ENCODE measurements at regions not wholly inside any gene's neighbourhood (a gene's known extent, or its start where the extent isn't known, plus 50 kb on each side); places are given as distances from the start of the nearest gene placed in this dataset.

- H3K9me3 ChIP-seq (ENCODE audit: control insufficient read depth in 4 of 4, low read length in 3 of 4): no peaks in the 10 kb centered on the region
- no peaks in the 10 kb centered on the region for H3K36me3 ChIP-seq (ENCODE audit: control insufficient read depth in 4 of 4, insufficient read depth in 3 of 4, low read depth in 1 of 4, low read length in 3 of 4)
- TF ChIP-seq EGR1 (IDR thresholded peaks at IDR 0.05; ENCODE audit: low read depth in 2 of 2) (no peak), SP1 (IDR thresholded peaks at IDR 0.05) (no peak), RXRA (IDR thresholded peaks at IDR 0.05) (no peak), RAD21 (IDR thresholded peaks at IDR 0.05) (no peak), HNF4G (IDR thresholded peaks at IDR 0.05) (no peak), TAF1 (conservative IDR thresholded peaks at IDR 0.05) (no peak), NR2F2 (IDR thresholded peaks at IDR 0.05) (no peak), FOXA1 (IDR thresholded peaks at IDR 0.05) (no peak), GABPA (IDR thresholded peaks at IDR 0.05 in 1 of 2, conservative IDR thresholded peaks at IDR 0.05 in 1 of 2) (no peak), REST (IDR thresholded peaks at IDR 0.05) (no peak), ATF3 (IDR thresholded peaks at IDR 0.05) (no peak), ZBTB33 (IDR thresholded peaks at IDR 0.05) (no peak)
- TF ChIP-seq, protein P1, sequence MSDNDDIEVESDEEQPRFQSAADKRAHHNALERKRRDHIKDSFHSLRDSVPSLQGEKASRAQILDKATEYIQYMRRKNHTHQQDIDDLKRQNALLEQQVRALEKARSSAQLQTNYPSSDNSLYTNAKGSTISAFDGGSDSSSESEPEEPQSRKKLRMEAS (IDR thresholded peaks at IDR 0.05): no peak
- no peak for DNase-seq (ENCODE audit: low spot score)
- WGBS: 47% methylated on average over 1 of the region's 1 CpG
- no peak overlapping the region for H3K4me3 ChIP-seq (ENCODE audit: low read depth in 1 of 3, low read length in 3 of 3)
- H3K27ac ChIP-seq (ENCODE audit: low read depth in 1 of 2, low read length in 2 of 2): no peak overlapping the region
- peaks cover 0 to 3% (median 0%) of the 10 kb centered on the region in 4 donors for H3K27me3 ChIP-seq (ENCODE audit: control insufficient read depth in 4 of 4, insufficient read depth in 4 of 4, low read length in 3 of 4)
- H3K4me1 ChIP-seq (ENCODE audit: control insufficient read depth in 4 of 4, insufficient read depth in 4 of 4, low read length in 3 of 4): no peaks in the 10 kb centered on the region
- no peak overlapping the region for H3K9ac ChIP-seq (ENCODE audit: low read depth in 1 of 2, low read length in 2 of 2)
These were observed 835.5 kb downstream of the PDHA2 start for GRCh38 chr4:96675416-96675815.

DNA sequence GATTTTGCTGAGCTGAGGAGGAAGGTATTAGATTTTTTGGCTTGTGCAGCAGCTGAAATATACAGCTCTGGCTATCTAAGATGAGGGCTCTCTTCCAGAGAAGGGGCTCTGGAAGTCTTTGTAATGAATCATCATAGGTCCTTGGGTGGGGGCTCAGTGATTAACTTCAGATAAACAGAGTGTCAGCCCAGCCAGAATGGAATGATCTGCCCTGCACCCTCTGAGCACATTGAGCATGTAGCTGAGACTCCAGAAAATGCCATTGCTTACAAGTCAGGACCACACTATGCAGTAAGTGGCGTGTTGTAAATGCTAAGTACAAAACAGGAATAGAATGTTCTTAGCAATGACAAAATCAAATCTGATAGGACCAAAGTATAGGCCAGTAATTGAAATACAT lies 836.0 kb downstream of the PDHA2 start:
- Histone ChIP-seq H3K4me1 (ENCODE audit: control insufficient read depth in 4 of 4, insufficient read depth in 4 of 4, low read length in 3 of 4) (no peaks in the 10 kb centered on the region), H3K27ac (ENCODE audit: low read depth in 1 of 2, low read length in 2 of 2) (no peak overlapping the region), H3K27me3 (ENCODE audit: control insufficient read depth in 4 of 4, insufficient read depth in 4 of 4, low read length in 3 of 4) (peaks cover 0 to 3% (median 0%) of the 10 kb centered on the region in 4 donors), H3K9me3 (ENCODE audit: control insufficient read depth in 4 of 4, low read length in 3 of 4) (no peaks in the 10 kb centered on the region), H3K36me3 (ENCODE audit: control insufficient read depth in 4 of 4, insufficient read depth in 3 of 4, low read depth in 1 of 4, low read length in 3 of 4) (no peaks in the 10 kb centered on the region), H3K4me3 (ENCODE audit: low read depth in 1 of 3, low read length in 3 of 3) (no peak overlapping the region), H3K9ac (ENCODE audit: low read depth in 1 of 2, low read length in 2 of 2) (no peak overlapping the region)
- WGBS: 62% methylated on average over 1 of the region's 1 CpG
- no peak for DNase-seq (ENCODE audit: low spot score)
- TF ChIP-seq ZBTB33 (IDR thresholded peaks at IDR 0.05) (no peak), RXRA (IDR thresholded peaks at IDR 0.05) (no peak), JUND (IDR thresholded peaks at IDR 0.05) (no peak), FOXA1 (IDR thresholded peaks at IDR 0.05) (no peak), GABPA (IDR thresholded peaks at IDR 0.05 in 1 of 2, conservative IDR thresholded peaks at IDR 0.05 in 1 of 2) (no peak), ATF3 (IDR thresholded peaks at IDR 0.05) (no peak), REST (IDR thresholded peaks at IDR 0.05) (no peak)
- TF ChIP-seq, protein P2, sequence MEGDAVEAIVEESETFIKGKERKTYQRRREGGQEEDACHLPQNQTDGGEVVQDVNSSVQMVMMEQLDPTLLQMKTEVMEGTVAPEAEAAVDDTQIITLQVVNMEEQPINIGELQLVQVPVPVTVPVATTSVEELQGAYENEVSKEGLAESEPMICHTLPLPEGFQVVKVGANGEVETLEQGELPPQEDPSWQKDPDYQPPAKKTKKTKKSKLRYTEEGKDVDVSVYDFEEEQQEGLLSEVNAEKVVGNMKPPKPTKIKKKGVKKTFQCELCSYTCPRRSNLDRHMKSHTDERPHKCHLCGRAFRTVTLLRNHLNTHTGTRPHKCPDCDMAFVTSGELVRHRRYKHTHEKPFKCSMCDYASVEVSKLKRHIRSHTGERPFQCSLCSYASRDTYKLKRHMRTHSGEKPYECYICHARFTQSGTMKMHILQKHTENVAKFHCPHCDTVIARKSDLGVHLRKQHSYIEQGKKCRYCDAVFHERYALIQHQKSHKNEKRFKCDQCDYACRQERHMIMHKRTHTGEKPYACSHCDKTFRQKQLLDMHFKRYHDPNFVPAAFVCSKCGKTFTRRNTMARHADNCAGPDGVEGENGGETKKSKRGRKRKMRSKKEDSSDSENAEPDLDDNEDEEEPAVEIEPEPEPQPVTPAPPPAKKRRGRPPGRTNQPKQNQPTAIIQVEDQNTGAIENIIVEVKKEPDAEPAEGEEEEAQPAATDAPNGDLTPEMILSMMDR (IDR thresholded peaks at IDR 0.05; ENCODE audit: low read depth, low read length, missing input control): no peak

Data from liver (tissue), 8 donors.